Suprapubic skin (tissue), 4 donors: ENCODE measurements at regions not wholly inside any gene's neighbourhood (a gene's known extent, or its start where the extent isn't known, plus 50 kb on each side); places are given as distances from the start of the nearest gene placed in this dataset.

Experiments
- EP300 ChIP-seq: sonication (generic); formaldehyde crosslinking; IDR thresholded peaks from one replicate; pipeline ENCODE4 v1.6.1; 2017; ENCODE audit warnings: antibody characterized with exemption
- POLR2A ChIP-seq, 2 donors: fragments of 450-650 bp; IDR thresholded peaks; one replicate each; pipeline ENCODE4 v1.6.1; 2017; ENCODE audit warnings: antibody characterized with exemption in 2 of 2, mild to moderate bottlenecking in 2 of 2, moderate library complexity in 2 of 2
- POLR2AphosphoS5 ChIP-seq, 3 donors: sonication (generic); formaldehyde crosslinking; IDR thresholded peaks; one replicate each; pipeline ENCODE4 v1.6.1; 2017; ENCODE audit warnings: antibody characterized with exemption in 3 of 3
- TF ChIP-seq, protein P1 (sequence below), 2 donors: fragments of 200-600 bp in 1 of 2; fragments of 450-650 bp in 1 of 2; sonication (generic) in 1 of 2; IDR thresholded peaks; one replicate each; pipeline ENCODE4 v1.5.1; 2016 to 2019; ENCODE audit warnings: antibody characterized with exemption in 2 of 2, mild to moderate bottlenecking in 1 of 2, moderate library complexity in 1 of 2

DNA sequence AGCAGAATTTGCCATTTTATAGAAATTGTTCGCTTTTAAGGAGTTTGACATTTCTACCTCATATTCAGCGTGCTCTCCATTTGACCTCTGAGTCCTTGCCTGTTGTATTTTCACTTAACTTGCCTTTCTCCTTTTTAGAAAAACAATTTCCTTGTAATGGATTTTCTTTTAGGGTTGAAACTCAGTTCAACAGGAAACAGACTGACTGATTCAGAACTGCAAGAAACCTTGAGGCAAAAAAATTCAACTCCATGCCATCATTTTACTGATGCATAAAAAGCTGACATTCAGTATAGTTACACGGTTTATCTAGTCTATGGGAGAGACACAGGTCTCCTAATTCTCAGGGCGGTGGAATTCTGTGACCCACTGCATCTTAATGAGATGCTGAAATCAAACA lies 59.8 kb downstream of the MRPS30 start:
- TF ChIP-seq, protein P1, sequence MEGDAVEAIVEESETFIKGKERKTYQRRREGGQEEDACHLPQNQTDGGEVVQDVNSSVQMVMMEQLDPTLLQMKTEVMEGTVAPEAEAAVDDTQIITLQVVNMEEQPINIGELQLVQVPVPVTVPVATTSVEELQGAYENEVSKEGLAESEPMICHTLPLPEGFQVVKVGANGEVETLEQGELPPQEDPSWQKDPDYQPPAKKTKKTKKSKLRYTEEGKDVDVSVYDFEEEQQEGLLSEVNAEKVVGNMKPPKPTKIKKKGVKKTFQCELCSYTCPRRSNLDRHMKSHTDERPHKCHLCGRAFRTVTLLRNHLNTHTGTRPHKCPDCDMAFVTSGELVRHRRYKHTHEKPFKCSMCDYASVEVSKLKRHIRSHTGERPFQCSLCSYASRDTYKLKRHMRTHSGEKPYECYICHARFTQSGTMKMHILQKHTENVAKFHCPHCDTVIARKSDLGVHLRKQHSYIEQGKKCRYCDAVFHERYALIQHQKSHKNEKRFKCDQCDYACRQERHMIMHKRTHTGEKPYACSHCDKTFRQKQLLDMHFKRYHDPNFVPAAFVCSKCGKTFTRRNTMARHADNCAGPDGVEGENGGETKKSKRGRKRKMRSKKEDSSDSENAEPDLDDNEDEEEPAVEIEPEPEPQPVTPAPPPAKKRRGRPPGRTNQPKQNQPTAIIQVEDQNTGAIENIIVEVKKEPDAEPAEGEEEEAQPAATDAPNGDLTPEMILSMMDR (IDR thresholded peaks at IDR 0.05), result no peak
- TF ChIP-seq POLR2AphosphoS5 (IDR thresholded peaks at IDR 0.05), result no peak
- TF ChIP-seq POLR2A (IDR thresholded peaks at IDR 0.05), result no peak
- TF ChIP-seq EP300, result no peak
